ENCODE measurements at regions not wholly inside any gene's neighbourhood (a gene's known extent, or its start where the extent isn't known, plus 50 kb on each side); places are given as distances from the start of the nearest gene placed in this dataset.

DNA sequence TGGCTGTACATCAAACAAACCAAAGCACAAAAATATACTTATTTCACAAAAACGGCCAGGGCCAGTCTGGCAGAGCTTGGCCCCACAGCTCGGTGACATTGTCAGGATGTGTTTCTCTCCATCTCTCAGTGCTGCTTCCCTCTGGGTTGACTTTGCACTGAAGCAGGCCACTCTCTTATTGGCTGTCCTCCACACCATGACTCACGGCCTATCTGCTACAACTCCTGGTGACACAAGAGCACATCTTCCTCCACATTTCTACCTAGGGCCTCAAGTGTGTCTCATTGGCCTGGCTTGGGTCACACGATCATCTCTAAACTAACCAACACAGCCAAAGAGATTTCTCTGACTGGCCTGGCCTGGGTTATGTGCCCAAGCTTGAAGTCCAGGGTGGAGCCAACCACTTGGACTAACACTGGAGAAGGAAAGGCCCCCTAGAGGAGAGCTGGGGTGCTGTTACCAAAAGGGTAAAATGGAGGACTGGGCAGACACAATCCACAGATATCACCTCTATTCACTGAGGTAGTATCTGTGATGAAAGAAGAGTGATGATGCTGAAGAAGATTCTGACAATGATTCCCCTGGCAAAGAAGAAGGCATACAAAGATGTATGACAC is 159.8 kb upstream of the TSHZ2 start:
- H3K27me3 Mint-ChIP-seq = peaks cover 12% of the 10 kb centered on the region
- H3K4me1 Mint-ChIP-seq (ENCODE audit: unreplicated experiment) = peaks cover 13% of the 10 kb centered on the region
- H3K4me3 Mint-ChIP-seq = no peak overlapping the region
- TF ChIP-seq, protein P1, sequence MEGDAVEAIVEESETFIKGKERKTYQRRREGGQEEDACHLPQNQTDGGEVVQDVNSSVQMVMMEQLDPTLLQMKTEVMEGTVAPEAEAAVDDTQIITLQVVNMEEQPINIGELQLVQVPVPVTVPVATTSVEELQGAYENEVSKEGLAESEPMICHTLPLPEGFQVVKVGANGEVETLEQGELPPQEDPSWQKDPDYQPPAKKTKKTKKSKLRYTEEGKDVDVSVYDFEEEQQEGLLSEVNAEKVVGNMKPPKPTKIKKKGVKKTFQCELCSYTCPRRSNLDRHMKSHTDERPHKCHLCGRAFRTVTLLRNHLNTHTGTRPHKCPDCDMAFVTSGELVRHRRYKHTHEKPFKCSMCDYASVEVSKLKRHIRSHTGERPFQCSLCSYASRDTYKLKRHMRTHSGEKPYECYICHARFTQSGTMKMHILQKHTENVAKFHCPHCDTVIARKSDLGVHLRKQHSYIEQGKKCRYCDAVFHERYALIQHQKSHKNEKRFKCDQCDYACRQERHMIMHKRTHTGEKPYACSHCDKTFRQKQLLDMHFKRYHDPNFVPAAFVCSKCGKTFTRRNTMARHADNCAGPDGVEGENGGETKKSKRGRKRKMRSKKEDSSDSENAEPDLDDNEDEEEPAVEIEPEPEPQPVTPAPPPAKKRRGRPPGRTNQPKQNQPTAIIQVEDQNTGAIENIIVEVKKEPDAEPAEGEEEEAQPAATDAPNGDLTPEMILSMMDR (conservative IDR thresholded peaks at IDR 0.05) = no peak
- H3K36me3 Mint-ChIP-seq = no peaks in the 10 kb centered on the region
- no peak overlapping the region for H3K27ac Mint-ChIP-seq
- H3K9me3 Mint-ChIP-seq = no peaks in the 10 kb centered on the region
- DNase-seq (ENCODE audit: extremely low spot score, unreplicated experiment) = no peak

DNA sequence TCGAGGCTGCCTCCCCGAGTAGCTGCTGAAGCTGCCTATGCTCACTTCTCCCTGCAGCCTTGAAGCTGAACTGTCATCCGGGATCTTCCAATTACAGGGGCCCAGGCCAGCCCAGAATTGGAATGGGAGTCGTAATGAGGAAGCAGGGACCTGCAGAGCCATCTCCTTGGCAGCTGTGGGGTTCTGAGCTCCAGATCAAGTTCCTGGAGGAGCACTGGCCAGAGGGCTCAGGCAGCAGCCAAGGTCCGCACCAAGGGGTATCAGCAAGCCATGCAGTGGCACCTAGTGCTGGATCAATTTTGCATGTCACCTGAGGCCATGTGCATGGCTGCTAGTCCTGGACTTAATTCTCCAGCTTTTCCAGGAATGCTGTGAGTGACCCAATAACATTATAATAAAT is 163.2 kb upstream of the TSHZ2 start:
- H3K9me3 Mint-ChIP-seq = peaks cover 5% of the 10 kb centered on the region
- H3K27ac Mint-ChIP-seq = no peak overlapping the region
- DNase-seq (ENCODE audit: extremely low spot score, unreplicated experiment) = no peak
- no peaks in the 10 kb centered on the region for H3K36me3 Mint-ChIP-seq
- H3K27me3 Mint-ChIP-seq = peaks cover 20% of the 10 kb centered on the region
- peaks cover 27% of the 10 kb centered on the region for H3K4me1 Mint-ChIP-seq (ENCODE audit: unreplicated experiment)
- H3K4me3 Mint-ChIP-seq = no peak overlapping the region
- TF ChIP-seq, protein P1 (conservative IDR thresholded peaks at IDR 0.05) = no peak

GRCh38 chr20:52806918-52807317 is 165.2 kb upstream of the TSHZ2 start:
- H3K4me3 Mint-ChIP-seq = no peak overlapping the region
- no peak overlapping the region for H3K27ac Mint-ChIP-seq
- H3K36me3 Mint-ChIP-seq = no peaks in the 10 kb centered on the region
- peaks cover 20% of the 10 kb centered on the region for H3K27me3 Mint-ChIP-seq
- TF ChIP-seq, protein P1 (conservative IDR thresholded peaks at IDR 0.05) = no peak
- DNase-seq (ENCODE audit: extremely low spot score, unreplicated experiment) = no peak
- H3K4me1 Mint-ChIP-seq (ENCODE audit: unreplicated experiment) = peaks cover 27% of the 10 kb centered on the region
- peaks cover 5% of the 10 kb centered on the region for H3K9me3 Mint-ChIP-seq

GRCh38 chr20:52805843-52806242 is 166.3 kb upstream of the TSHZ2 start:
- Mint-ChIP-seq H3K27ac (no peak overlapping the region), H3K4me1 (ENCODE audit: unreplicated experiment) (peaks cover 20% of the 10 kb centered on the region), H3K9me3 (peaks cover 5% of the 10 kb centered on the region), H3K4me3 (no peak overlapping the region), H3K27me3 (peaks cover 12% of the 10 kb centered on the region), H3K36me3 (no peaks in the 10 kb centered on the region)
- DNase-seq (ENCODE audit: extremely low spot score, unreplicated experiment) = no peak
- TF ChIP-seq, protein P1 (conservative IDR thresholded peaks at IDR 0.05) = no peak

- Mint-ChIP-seq H3K9me3 (peaks cover 5% of the 10 kb centered on the region), H3K27ac (no peak overlapping the region), H3K36me3 (no peaks in the 10 kb centered on the region), H3K4me3 (no peak overlapping the region), H3K4me1 (ENCODE audit: unreplicated experiment) (peaks cover 14% of the 10 kb centered on the region), H3K27me3 (peaks cover 10% of the 10 kb centered on the region)
- no peak for DNase-seq (ENCODE audit: extremely low spot score, unreplicated experiment)
- TF ChIP-seq, protein P1 (conservative IDR thresholded peaks at IDR 0.05) = no peak
Measured at GRCh38 chr20:52805296-52805571, 166.9 kb upstream of the TSHZ2 start.

Data from type B pancreatic cell (in vitro differentiated cells).